GM23338 (cell line): ENCODE measurements at regions not wholly inside any gene's neighbourhood (a gene's known extent, or its start where the extent isn't known, plus 50 kb on each side); places are given as distances from the start of the nearest gene placed in this dataset.

Experiments used
- CREB1 ChIP-seq: fragments of 250-450 bp; sonication (Bioruptor Pico); IDR thresholded peaks from 2 replicates; pipeline ENCODE4 v1.5.0; 2020; ENCODE audit warnings: low read depth, mild to moderate bottlenecking, moderate library complexity
- CTCF ChIP-seq, 2 experiments: fragments of 200-600 bp in 1 of 2; sonication (generic) in 1 of 2; conservative IDR thresholded peaks; 2 replicates each; pipeline versions ENCODE4 v1.5.1 to v1.6.1; 2016 to 2017; ENCODE audit warnings: antibody characterized with exemption in 2 of 2, low read depth in 2 of 2, mild to moderate bottlenecking in 2 of 2, moderate library complexity in 1 of 2
- POLR2AphosphoS5 ChIP-seq: IDR thresholded peaks from 2 replicates; pipeline ENCODE4 v1.6.1; 2016; ENCODE audit warnings: antibody characterized with exemption, low read depth

GRCh38 chr20:12241065-12241464 lies 323.4 kb downstream of the BTBD3 start:
- no peak for TF ChIP-seq POLR2AphosphoS5
- TF ChIP-seq CTCF (conservative IDR thresholded peaks at IDR 0.05; ENCODE audit: low read depth in 2 of 2): no peak
- TF ChIP-seq CREB1 (CRISPR knock-in tag): no peak
